ENCODE measurements at regions not wholly inside any gene's neighbourhood (a gene's known extent, or its start where the extent isn't known, plus 50 kb on each side); places are given as distances from the start of the nearest gene placed in this dataset.

DNA sequence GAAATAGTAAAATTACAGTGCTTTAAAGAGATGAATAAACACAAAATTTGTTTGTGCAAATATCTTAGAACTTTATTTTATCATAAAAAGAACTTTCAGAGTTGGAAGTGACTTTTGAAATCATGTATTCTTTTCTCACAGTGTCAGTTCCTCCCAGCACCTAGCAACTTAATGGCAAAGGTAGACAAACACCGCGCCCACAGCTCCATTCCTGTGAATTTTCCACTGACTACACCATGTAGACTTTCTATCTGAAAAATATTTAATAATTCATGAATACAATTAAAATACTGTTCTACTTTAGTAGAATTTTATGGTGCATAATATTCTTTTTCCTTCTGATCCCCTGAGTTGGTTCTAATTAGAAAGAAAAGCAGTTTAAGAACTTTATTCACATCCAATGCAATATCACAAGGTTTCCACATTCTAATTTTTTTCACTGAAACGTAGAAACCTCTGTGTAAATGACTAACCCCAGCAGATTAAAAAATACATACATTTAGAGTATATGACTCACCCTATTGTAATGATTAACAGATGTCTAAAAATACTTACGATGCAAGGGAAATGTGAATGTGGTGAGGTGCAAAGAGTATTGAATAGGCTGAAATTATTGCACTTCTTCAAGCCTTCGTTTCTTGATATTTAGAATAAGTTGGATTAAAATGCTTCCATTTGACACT is 218.2 kb upstream of the CCDC179 start:
- peak; percentile 26 for DNase-seq (ENCODE audit: low read depth)
- TF ChIP-seq, protein P1, sequence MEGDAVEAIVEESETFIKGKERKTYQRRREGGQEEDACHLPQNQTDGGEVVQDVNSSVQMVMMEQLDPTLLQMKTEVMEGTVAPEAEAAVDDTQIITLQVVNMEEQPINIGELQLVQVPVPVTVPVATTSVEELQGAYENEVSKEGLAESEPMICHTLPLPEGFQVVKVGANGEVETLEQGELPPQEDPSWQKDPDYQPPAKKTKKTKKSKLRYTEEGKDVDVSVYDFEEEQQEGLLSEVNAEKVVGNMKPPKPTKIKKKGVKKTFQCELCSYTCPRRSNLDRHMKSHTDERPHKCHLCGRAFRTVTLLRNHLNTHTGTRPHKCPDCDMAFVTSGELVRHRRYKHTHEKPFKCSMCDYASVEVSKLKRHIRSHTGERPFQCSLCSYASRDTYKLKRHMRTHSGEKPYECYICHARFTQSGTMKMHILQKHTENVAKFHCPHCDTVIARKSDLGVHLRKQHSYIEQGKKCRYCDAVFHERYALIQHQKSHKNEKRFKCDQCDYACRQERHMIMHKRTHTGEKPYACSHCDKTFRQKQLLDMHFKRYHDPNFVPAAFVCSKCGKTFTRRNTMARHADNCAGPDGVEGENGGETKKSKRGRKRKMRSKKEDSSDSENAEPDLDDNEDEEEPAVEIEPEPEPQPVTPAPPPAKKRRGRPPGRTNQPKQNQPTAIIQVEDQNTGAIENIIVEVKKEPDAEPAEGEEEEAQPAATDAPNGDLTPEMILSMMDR (IDR thresholded peaks at IDR 0.05; ENCODE audit: insufficient read depth, low read depth, low read length), result no peak
- no peak overlapping the region for H3K4me3 ChIP-seq (ENCODE audit: low read depth, low read length)

DNA sequence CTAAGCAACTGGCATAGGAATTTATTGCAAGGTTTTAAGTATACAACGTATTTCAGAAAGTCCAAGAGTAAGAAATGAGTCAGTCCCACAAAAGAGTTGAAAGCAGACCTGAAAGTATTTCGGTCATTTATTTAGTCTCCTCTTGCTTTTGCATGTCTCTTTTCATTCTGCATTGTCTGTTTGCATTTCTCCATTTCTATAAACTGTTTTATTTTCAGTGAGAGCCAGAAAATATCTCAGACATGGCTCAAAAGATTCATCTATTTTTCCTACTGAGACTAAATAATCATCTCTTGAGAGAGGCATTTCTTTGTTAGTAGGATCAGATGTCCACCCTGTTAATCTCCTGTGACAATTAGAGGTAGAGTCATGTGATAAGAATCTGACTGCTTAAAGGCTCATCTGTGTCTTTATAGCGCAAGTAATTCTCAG is 219.1 kb upstream of the CCDC179 start:
- peak; percentile 13 for DNase-seq (ENCODE audit: low read depth)
- H3K4me3 ChIP-seq (ENCODE audit: low read depth, low read length), result no peak overlapping the region

DNA sequence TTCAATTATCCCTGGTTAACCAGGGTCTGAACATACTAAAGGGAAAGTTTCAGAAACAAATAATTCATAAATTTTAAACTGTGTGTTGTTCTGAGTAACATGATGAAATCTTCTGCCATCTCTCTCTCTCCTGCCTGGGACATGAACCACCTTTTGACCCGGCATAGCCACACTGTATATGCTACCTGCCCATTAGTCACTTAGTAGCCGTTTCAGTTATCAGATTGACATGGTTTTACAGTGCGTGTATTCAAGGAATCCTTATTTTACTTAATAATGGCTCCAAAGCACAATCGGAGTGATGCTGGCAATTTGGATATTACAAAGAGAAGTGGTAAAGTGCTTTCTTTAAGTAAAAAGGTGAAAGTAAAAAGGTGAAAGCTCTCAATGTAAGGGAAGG is 227.1 kb upstream of the CCDC179 start:
- no peak for DNase-seq (ENCODE audit: low read depth)
- TF ChIP-seq, protein P1 (IDR thresholded peaks at IDR 0.05; ENCODE audit: insufficient read depth, low read depth, low read length), result no peak
- H3K4me3 ChIP-seq (ENCODE audit: low read depth, low read length), result no peak overlapping the region

More for the DNA sequence above, 219.1 kb upstream of the CCDC179 start:
- TF ChIP-seq, protein P1 (IDR thresholded peaks at IDR 0.05; ENCODE audit: insufficient read depth, low read depth, low read length), result no peak

DNA sequence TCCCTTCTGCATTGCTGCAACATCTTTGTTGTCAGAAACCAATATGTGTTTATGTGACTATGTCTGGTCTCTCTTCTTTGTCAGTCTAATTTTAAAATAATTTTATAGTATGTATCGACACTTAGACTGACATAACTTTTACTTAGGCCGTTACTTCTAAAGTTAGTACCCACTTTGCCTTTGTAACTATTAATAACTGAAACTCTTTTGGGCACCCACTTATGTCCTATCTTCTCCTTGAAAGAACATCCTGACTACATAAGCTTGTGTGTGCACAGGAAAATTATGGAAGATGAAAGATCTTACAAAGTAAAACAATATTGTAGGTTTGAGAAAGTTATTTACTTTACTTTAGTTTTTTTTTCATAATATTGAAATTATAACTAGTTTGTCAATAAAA is 230.4 kb upstream of the CCDC179 start:
- DNase-seq (ENCODE audit: low read depth), result no peak
- TF ChIP-seq, protein P1 (IDR thresholded peaks at IDR 0.05; ENCODE audit: insufficient read depth, low read depth, low read length), result no peak
- no peak overlapping the region for H3K4me3 ChIP-seq (ENCODE audit: low read depth, low read length)

DNA sequence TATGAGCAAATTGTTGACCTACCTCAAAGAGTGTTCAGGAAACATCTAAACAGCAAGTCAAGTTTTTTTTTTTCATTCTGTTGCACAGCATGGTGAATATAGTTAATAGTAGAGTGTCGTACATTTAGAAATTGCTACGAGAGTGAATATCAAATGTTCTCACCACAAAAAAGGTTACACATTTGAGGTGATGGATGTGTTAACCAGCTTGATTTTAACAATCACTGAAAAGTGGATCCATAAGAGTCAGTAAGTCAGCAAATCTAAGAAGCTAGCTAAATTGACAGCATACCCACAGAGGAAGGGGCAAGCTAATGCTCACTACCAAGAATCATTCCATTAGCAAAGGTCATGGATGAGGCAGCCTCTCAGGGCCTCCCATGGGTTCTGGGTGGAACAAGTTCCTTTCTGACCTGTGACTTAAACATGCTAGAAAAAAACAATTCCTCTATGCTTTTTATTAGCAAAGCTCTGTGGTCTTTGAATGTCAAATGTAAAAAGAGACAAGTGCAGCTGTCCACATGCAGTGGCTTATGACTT is 235.4 kb upstream of the CCDC179 start:
- no peak for DNase-seq (ENCODE audit: low read depth)
- TF ChIP-seq, protein P1 (IDR thresholded peaks at IDR 0.05; ENCODE audit: insufficient read depth, low read depth, low read length), result no peak
- no peak overlapping the region for H3K4me3 ChIP-seq (ENCODE audit: low read depth, low read length)

DNA sequence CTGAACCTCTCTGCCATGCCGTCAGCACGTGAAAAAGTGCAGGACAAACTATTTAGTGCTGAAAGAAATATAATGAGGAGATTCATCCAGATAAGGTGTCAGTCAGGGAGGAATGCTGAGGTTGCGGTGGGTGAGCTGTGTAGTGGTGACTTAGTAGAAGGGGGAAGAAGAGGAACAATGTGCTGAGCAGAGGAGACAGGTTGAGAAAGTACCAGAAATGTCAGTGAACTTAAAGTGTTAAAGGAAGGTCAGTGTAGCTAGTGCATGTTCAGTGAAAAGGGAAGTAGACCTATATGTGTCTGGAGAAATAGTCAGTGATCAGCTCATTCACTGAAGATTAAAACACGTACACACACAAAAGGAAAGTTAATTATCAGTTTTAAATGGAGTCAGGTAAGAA is 237.6 kb upstream of the CCDC179 start:
- no peak for DNase-seq (ENCODE audit: low read depth)
- TF ChIP-seq, protein P1 (IDR thresholded peaks at IDR 0.05; ENCODE audit: insufficient read depth, low read depth, low read length), result no peak
- H3K4me3 ChIP-seq (ENCODE audit: low read depth, low read length), result no peak overlapping the region
